BJ (cell line): ENCODE measurements at regions not wholly inside any gene's neighbourhood (a gene's known extent, or its start where the extent isn't known, plus 50 kb on each side); places are given as distances from the start of the nearest gene placed in this dataset.

Source experiments
- CTCF ChIA-PET: fragments of 350-600 bp; formaldehyde crosslinking; extraction: SDS; loops from one replicate; lab custom pipeline; 2021; ENCODE audit warnings: antibody characterized with exemption, inconsistent platforms; lab: Yijun Ruan, JAX
- POLR2A ChIA-PET: fragments of 300-600 bp; sonication (Branson Sonifier 250); formaldehyde crosslinking; extraction: SDS; loops from one replicate; lab custom pipeline; 2021; ENCODE audit warnings: antibody characterized with exemption; lab: Charles Lee
- DNase-seq: peaks from one replicate; pipeline ENCODE4 v3.0.0-alpha.2; 2011; ENCODE audit warnings: low read depth
- H3K27me3 ChIP-seq: 2 replicates; pipeline ENCODE4 v1.6.0; 2011; ENCODE audit warnings: low read length; ENCODE audit not compliant: control insufficient read depth, insufficient read depth
- H3K36me3 ChIP-seq: 2 replicates; pipeline ENCODE4 v1.5.1; 2011; ENCODE audit warnings: low read length; ENCODE audit not compliant: control insufficient read depth, insufficient read depth
- H3K4me3 ChIP-seq: 2 replicates; pipeline ENCODE4 v1.5.1; 2011; ENCODE audit warnings: low read depth, mild to moderate bottlenecking, control low read depth, low read length
- CTCF ChIP-seq: IDR thresholded peaks from 2 replicates; pipeline ENCODE4 v1.5.1; 2011; ENCODE audit warnings: low read depth, mild to moderate bottlenecking, control low read depth, inconsistent platforms, low read length, moderate library complexity; ENCODE audit not compliant: insufficient read depth

GRCh38 chr3:127383656-127384179 is 95.9 kb upstream of the PRR20G start:
- H3K27me3 ChIP-seq = peaks cover 9% of the 10 kb centered on the region
- CTCF ChIA-PET = no interaction called here
- POLR2A ChIA-PET = no interaction called here
- no peaks in the 10 kb centered on the region for H3K36me3 ChIP-seq
- H3K4me3 ChIP-seq = no peak overlapping the region
- no peak for DNase-seq
- TF ChIP-seq CTCF = no peak

GRCh38 chr3:127377801-127378655 is 90.2 kb upstream of the PRR20G start:
- DNase-seq = no peak
- Histone ChIP-seq H3K27me3 (peaks cover 4% of the 10 kb centered on the region), H3K36me3 (no peaks in the 10 kb centered on the region), H3K4me3 (no peak overlapping the region)
- ChIA-PET CTCF (interaction anchor here (1.6 kb wide), 1 partner anchor 12 kb away, joined by 4 read pairs; no protein-coding TSS in a partner anchor), POLR2A (no interaction called here)
- TF ChIP-seq CTCF = no peak

- POLR2A ChIA-PET = no interaction called here
- CTCF ChIA-PET = interaction anchor here (0.9 to 1.3 kb wide), 2 partner anchors 7 to 10 kb away, joined by 3 to 6 read pairs; no protein-coding TSS in a partner anchor
- H3K36me3 ChIP-seq = no peaks in the 10 kb centered on the region
- H3K27me3 ChIP-seq = peaks cover 2% of the 10 kb centered on the region
- H3K4me3 ChIP-seq = no peak overlapping the region
- TF ChIP-seq CTCF = no peak
- DNase-seq = no peak
These were observed 87.5 kb upstream of the PRR20G start for GRCh38 chr3:127375151-127375930.

GRCh38 chr3:127374086-127375010 is 86.5 kb upstream of the PRR20G start:
- TF ChIP-seq CTCF = peak; percentile 39; the same call in 1 of the 2 replicates
- POLR2A ChIA-PET = no interaction called here

More at GRCh38 chr3:127374086-127375010, 86.5 kb upstream of the PRR20G start:
- DNase-seq = no peak
- CTCF ChIA-PET = interaction anchor here (0.9 to 1.3 kb wide), 2 partner anchors 8 to 9 kb away, joined by 3 to 6 read pairs; no protein-coding TSS in a partner anchor
- Histone ChIP-seq H3K36me3 (no peaks in the 10 kb centered on the region), H3K27me3 (peaks cover 2% of the 10 kb centered on the region), H3K4me3 (no peak overlapping the region)
